Epithelial cell of proximal tubule (primary cell): ENCODE measurements at regions not wholly inside any gene's neighbourhood (a gene's known extent, or its start where the extent isn't known, plus 50 kb on each side); places are given as distances from the start of the nearest gene placed in this dataset.
A peak's percentile ranks its signal among the peaks of the same experiment; 100 is the strongest.
"Not testable (repeated sequence)": the region's sequence is repeated elsewhere in the genome, so short reads cannot be mapped to it uniquely, and the experiment has no call there.

Experiments
- DNase-seq: peaks from one replicate; pipeline ENCODE4 v3.0.0-alpha.2; 2011; ENCODE audit warnings: low read depth
- H3K4me3 ChIP-seq: 2 replicates; pipeline ENCODE4 v1.5.1; 2011; ENCODE audit warnings: low read depth, mild to moderate bottlenecking, low read length
- TF ChIP-seq, protein P1 (sequence below): conservative IDR thresholded peaks from 2 replicates; pipeline ENCODE4 v1.5.1; 2012; ENCODE audit warnings: low read depth, mild to moderate bottlenecking, low read length

DNA sequence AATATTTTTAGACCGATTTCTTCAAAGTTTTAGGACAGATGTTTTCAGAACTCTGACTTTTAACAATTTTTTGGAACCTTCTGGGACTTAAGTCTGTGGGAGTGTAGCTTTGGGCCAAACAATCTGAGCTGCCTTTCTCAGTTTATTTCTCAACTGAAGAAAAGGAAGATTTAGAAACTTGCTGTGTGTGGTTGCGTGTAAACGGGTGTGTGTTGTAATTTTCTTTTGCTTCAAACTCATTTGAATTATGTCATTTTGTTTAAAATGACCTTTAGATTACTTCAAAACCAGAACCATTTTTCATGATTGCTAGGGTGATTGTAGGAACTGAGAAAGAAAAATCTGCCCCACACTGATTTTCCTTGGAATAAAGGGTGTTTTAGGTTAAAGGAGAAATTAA lies 577.7 kb upstream of the GALNTL6 start:
- TF ChIP-seq, protein P1, sequence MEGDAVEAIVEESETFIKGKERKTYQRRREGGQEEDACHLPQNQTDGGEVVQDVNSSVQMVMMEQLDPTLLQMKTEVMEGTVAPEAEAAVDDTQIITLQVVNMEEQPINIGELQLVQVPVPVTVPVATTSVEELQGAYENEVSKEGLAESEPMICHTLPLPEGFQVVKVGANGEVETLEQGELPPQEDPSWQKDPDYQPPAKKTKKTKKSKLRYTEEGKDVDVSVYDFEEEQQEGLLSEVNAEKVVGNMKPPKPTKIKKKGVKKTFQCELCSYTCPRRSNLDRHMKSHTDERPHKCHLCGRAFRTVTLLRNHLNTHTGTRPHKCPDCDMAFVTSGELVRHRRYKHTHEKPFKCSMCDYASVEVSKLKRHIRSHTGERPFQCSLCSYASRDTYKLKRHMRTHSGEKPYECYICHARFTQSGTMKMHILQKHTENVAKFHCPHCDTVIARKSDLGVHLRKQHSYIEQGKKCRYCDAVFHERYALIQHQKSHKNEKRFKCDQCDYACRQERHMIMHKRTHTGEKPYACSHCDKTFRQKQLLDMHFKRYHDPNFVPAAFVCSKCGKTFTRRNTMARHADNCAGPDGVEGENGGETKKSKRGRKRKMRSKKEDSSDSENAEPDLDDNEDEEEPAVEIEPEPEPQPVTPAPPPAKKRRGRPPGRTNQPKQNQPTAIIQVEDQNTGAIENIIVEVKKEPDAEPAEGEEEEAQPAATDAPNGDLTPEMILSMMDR: no peak
- H3K4me3 ChIP-seq: no peak overlapping the region
- no peak for DNase-seq

GRCh38 chr4:171229354-171229753 lies 583.9 kb upstream of the GALNTL6 start:
- not testable (repeated sequence) for DNase-seq, H3K4me3 ChIP-seq

DNA sequence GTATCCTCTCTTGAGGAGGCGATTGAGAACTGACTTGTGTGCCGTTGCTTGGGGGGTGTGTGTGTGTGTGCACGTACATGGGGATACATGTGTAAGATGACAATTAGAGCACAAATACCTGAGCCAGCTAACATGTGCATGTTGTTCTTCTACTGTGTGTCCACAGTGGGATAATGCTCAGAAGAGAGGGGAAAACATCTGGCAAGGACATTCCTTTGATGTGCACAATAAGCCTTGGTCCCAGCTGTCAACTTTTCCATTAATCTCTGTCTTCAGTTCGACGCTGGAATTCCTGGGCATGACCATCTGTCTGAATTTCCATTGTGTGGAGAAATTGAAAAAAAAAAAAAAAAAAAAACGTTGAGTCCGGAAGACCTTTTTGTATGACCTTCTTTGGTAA lies 592.0 kb upstream of the GALNTL6 start:
- no peak for DNase-seq

DNA sequence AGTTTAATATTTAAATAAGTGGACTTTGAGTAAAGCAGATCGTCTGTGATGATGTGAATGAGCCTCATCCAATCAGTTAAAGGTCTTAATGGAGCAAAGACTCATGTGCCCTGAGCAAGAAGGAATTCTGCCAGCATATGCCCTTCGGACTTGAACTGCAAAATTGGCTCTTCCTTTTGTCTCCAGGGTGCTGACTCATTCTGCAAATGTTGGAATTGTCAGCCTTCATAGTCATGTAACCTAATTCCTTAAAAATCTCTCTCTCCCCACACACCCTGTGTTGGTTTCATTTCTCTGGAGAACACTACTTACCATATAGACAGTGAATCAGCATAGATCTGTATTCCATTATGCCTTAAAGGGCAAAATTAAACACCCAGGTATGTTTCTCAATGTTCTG lies 609.8 kb upstream of the GALNTL6 start:
- TF ChIP-seq, protein P1: no peak
- H3K4me3 ChIP-seq: no peak overlapping the region
- no peak for DNase-seq

More for the DNA sequence above, 592.0 kb upstream of the GALNTL6 start:
- no peak overlapping the region for H3K4me3 ChIP-seq
- TF ChIP-seq, protein P1: no peak

GRCh38 chr4:171202908-171203307 lies 610.3 kb upstream of the GALNTL6 start:
- TF ChIP-seq, protein P1: no peak
- no peak overlapping the region for H3K4me3 ChIP-seq
- DNase-seq: no peak

DNA sequence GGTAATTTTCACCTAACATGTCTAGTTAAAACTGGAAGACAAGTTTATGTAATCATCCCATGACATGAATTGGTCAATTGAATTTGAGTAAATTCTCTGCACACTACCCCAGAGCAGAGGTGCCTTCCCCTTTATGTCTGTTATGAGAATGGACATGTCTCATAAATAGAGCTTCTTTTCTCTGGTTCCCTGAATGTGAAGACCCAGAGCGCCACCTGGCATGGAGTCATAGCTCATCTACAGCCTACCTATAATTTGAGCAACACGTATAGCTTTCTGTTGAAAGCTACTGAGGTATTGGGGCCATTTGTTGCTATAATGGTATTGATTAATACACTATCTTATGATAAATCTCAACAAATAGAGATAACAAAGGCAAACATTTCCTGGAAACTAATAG lies 626.5 kb upstream of the GALNTL6 start:
- no peak overlapping the region for H3K4me3 ChIP-seq
- TF ChIP-seq, protein P1: peak; percentile 45
- no peak for DNase-seq

- DNase-seq: no peak
- H3K4me3 ChIP-seq: no peak overlapping the region
- TF ChIP-seq, protein P1: no peak
Measured at GRCh38 chr4:171181090-171181489, 632.1 kb upstream of the GALNTL6 start.

GRCh38 chr4:171170671-171171070 lies 642.5 kb upstream of the GALNTL6 start:
- DNase-seq: no peak
- TF ChIP-seq, protein P1: no peak
- no peak overlapping the region for H3K4me3 ChIP-seq
